ELF-1 (cell line): ENCODE measurements at regions not wholly inside any gene's neighbourhood (a gene's known extent, or its start where the extent isn't known, plus 50 kb on each side); places are given as distances from the start of the nearest gene placed in this dataset.

Source experiments
- DNase-seq: peaks from one replicate; pipeline ENCODE4 v3.0.0-alpha.2; 2016; ENCODE audit warnings: low read depth, low spot score

GRCh38 chr4:52273885-52274284, 222.8 kb downstream of the SPATA18 start:
- DNase-seq: no peak

- no peak for DNase-seq
Observed at GRCh38 chr4:52288212-52288855, 237.2 kb downstream of the SPATA18 start.

GRCh38 chr4:52290466-52290865, 239.4 kb downstream of the SPATA18 start:
- no peak for DNase-seq

- DNase-seq: no peak
Observed at GRCh38 chr4:52292245-52292644, 241.1 kb downstream of the SPATA18 start.

- no peak for DNase-seq
Observed at GRCh38 chr4:52296341-52296740, 245.2 kb downstream of the SPATA18 start.

- DNase-seq: no peak
Observed at GRCh38 chr4:52298444-52298843, 247.3 kb downstream of the SPATA18 start.

- no peak for DNase-seq
Observed at GRCh38 chr4:52299120-52299519, 248.0 kb downstream of the SPATA18 start.

- DNase-seq: no peak
Observed at GRCh38 chr4:52311464-52312125, 260.5 kb downstream of the SPATA18 start.

- DNase-seq: peak; percentile 89
Observed at GRCh38 chr4:52312722-52313121, 261.6 kb downstream of the SPATA18 start.

GRCh38 chr4:52317361-52317879, 266.3 kb downstream of the SPATA18 start:
- no peak for DNase-seq

GRCh38 chr4:52317981-52318380, 266.9 kb downstream of the SPATA18 start:
- DNase-seq: no peak

GRCh38 chr4:52329894-52330293, 278.8 kb downstream of the SPATA18 start:
- no peak for DNase-seq

GRCh38 chr4:52343595-52343994, 292.5 kb downstream of the SPATA18 start:
- no peak for DNase-seq

- DNase-seq: peak; percentile 36
Observed at GRCh38 chr4:52350926-52351325, 299.8 kb downstream of the SPATA18 start.

GRCh38 chr4:52358366-52358765, 300.7 kb downstream of the USP46 start:
- DNase-seq: no peak

GRCh38 chr4:52358883-52359321, 300.2 kb downstream of the USP46 start:
- DNase-seq: no peak

- no peak for DNase-seq
Observed at GRCh38 chr4:52366191-52366590, 292.9 kb downstream of the USP46 start.

- DNase-seq: no peak
Observed at GRCh38 chr4:52366621-52367020, 292.5 kb downstream of the USP46 start.

- DNase-seq: no peak
Observed at GRCh38 chr4:52367282-52367830, 291.7 kb downstream of the USP46 start.

- DNase-seq: no peak
Observed at GRCh38 chr4:52368895-52369294, 290.2 kb downstream of the USP46 start.

GRCh38 chr4:52369649-52370048, 289.5 kb downstream of the USP46 start:
- DNase-seq: peak; percentile 75

- DNase-seq: no peak
Observed at GRCh38 chr4:52370576-52370975, 288.5 kb downstream of the USP46 start.

- DNase-seq: no peak
Observed at GRCh38 chr4:52371841-52372240, 287.3 kb downstream of the USP46 start.
